ENCODE measurements at regions not wholly inside any gene's neighbourhood (a gene's known extent, or its start where the extent isn't known, plus 50 kb on each side); places are given as distances from the start of the nearest gene placed in this dataset.

DNA sequence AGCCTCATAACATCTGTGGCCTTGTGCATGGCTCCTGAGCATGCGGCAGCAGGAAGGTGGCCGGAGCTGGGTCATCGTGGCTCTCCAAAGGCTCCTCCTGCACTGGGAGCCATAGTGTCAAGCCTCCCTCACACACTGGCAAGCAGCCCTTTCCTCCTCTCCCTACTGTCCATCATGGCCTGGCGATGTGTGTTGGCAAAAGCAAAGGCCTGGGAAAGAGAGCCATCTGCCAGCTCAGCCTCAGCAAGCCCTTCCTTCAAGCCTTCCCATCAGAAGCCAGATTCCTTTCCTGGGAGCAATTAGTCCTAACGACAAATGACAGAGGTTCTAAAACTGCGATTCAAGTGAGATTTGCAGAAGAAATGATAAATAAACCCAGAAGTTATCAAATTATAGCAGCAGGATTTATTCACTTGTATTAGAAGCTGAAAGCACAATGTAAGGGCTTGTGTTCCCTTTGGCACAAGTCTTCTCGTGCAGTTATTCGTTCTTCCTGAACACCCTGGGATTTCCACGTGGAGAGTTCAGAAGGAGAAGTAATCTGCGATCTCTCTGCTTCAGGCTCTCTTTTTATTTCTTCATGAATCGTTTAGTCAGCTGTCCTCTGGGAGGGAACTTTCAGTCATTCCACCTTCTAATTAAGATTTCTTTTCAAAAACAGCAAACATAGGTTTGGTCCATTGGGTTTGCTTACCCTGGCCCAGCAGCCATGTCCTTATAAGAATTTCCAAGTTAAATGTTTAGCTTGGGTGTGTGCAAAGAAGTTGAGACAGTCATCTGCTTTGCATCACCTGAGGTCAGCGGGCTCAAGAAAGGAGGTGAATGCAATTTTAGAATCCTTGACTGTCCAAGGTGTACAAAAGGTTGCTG is 110.3 kb upstream of the TMC3 start:
- FAIRE-seq = no peak
- TF ChIP-seq, protein P1, sequence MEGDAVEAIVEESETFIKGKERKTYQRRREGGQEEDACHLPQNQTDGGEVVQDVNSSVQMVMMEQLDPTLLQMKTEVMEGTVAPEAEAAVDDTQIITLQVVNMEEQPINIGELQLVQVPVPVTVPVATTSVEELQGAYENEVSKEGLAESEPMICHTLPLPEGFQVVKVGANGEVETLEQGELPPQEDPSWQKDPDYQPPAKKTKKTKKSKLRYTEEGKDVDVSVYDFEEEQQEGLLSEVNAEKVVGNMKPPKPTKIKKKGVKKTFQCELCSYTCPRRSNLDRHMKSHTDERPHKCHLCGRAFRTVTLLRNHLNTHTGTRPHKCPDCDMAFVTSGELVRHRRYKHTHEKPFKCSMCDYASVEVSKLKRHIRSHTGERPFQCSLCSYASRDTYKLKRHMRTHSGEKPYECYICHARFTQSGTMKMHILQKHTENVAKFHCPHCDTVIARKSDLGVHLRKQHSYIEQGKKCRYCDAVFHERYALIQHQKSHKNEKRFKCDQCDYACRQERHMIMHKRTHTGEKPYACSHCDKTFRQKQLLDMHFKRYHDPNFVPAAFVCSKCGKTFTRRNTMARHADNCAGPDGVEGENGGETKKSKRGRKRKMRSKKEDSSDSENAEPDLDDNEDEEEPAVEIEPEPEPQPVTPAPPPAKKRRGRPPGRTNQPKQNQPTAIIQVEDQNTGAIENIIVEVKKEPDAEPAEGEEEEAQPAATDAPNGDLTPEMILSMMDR (IDR thresholded peaks at IDR 0.05; ENCODE audit: insufficient read depth, missing control alignments) = no peak
- no peak for DNase-seq (ENCODE audit: insufficient read length, low spot score)

GRCh38 chr15:81483496-81483895 is 109.5 kb upstream of the TMC3 start:
- TF ChIP-seq, protein P1 (IDR thresholded peaks at IDR 0.05; ENCODE audit: insufficient read depth, missing control alignments) = no peak
- no peak for FAIRE-seq
- DNase-seq (ENCODE audit: insufficient read length, low spot score) = no peak

GRCh38 chr15:81481346-81481745 is 107.3 kb upstream of the TMC3 start:
- DNase-seq (ENCODE audit: insufficient read length, low spot score) (no peak), FAIRE-seq (no peak)
- TF ChIP-seq, protein P1 (IDR thresholded peaks at IDR 0.05; ENCODE audit: insufficient read depth, missing control alignments) = no peak

DNA sequence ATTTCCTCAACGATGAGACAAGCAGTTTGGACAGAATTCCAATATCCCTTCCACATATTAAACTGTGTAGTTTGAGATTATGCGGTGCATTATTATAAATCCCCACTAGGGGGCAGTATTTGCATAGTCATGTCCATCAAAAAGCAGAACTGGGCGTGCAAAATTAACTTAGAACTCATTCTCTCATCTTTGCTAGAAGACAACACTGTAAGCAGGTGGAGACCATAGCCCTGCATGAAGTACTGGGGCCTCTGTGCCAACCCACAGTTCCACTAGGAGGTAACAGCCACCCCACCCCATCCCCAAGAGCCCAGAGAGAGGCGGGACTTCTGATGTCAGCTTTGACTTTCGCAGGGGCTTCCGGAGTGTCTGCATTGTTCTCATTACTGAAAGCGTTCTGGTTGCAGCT is 106.6 kb upstream of the TMC3 start:
- FAIRE-seq = peak; percentile 67
- TF ChIP-seq, protein P1 (IDR thresholded peaks at IDR 0.05; ENCODE audit: insufficient read depth, missing control alignments) = peak; percentile 83
- no peak for DNase-seq (ENCODE audit: insufficient read length, low spot score)

GRCh38 chr15:81478354-81478753 is 104.3 kb upstream of the TMC3 start:
- TF ChIP-seq, protein P1 (IDR thresholded peaks at IDR 0.05; ENCODE audit: insufficient read depth, missing control alignments) = no peak
- DNase-seq (ENCODE audit: insufficient read length, low spot score) (no peak), FAIRE-seq (no peak)

- no peak for DNase-seq (ENCODE audit: insufficient read length, low spot score)
- TF ChIP-seq, protein P1 (IDR thresholded peaks at IDR 0.05; ENCODE audit: insufficient read depth, missing control alignments) = no peak
- no peak for FAIRE-seq
Observed at GRCh38 chr15:81475926-81476325, 101.9 kb upstream of the TMC3 start.

DNA sequence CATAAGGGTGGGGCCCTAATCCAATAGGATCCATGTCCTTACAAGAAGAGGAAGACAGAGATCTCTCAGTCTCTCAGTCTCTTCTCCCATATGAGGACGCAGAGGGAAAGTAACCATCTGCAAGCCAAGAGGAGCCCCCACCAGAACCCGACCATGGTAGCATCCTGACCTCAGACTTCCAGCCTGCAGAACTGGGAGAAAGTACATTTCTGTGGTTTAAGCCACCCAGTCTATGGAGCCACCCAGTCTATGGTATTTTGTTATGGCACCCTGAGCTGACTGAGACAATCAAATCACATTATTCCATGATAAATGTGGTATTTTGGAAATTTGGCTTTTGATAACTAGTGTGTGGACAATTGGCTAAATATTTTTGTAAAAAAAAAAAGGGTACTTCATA is 101.5 kb upstream of the TMC3 start:
- TF ChIP-seq, protein P1 (IDR thresholded peaks at IDR 0.05; ENCODE audit: insufficient read depth, missing control alignments) = no peak
- FAIRE-seq (no peak), DNase-seq (ENCODE audit: insufficient read length, low spot score) (no peak)

All from D721Med (cell line).